ENCODE measurements at regions not wholly inside any gene's neighbourhood (a gene's known extent, or its start where the extent isn't known, plus 50 kb on each side); places are given as distances from the start of the nearest gene placed in this dataset.

GRCh38 chr2:188752311-188752710 is 221.9 kb upstream of the COL3A1 start:
- no peaks in the 10 kb centered on the region for H3K27me3 ChIP-seq (ENCODE audit: control insufficient read depth in 3 of 3, insufficient read depth in 3 of 3, low read length in 3 of 3)
- H3K27ac ChIP-seq (ENCODE audit: low read depth, low read length), result no peak overlapping the region
- no peak overlapping the region for H3K4me3 ChIP-seq (ENCODE audit: low read length in 3 of 3)
- H3K9ac ChIP-seq (ENCODE audit: low read depth in 1 of 3, low read length in 3 of 3), result no peak overlapping the region
- H3K9me3 ChIP-seq (ENCODE audit: control insufficient read depth in 3 of 3, low read length in 3 of 3), result peaks cover 0 to 3% (median 3%) of the 10 kb centered on the region in 3 donors
- H3K4me1 ChIP-seq (ENCODE audit: control insufficient read depth in 3 of 3, insufficient read depth in 3 of 3, low read length in 3 of 3), result no peaks in the 10 kb centered on the region
- H3K36me3 ChIP-seq (ENCODE audit: control insufficient read depth in 3 of 3, insufficient read depth in 3 of 3, low read length in 3 of 3), result no peaks in the 10 kb centered on the region

- Histone ChIP-seq H3K4me3 (ENCODE audit: low read length in 3 of 3) (no peak overlapping the region), H3K9me3 (ENCODE audit: control insufficient read depth in 3 of 3, low read length in 3 of 3) (no peaks in the 10 kb centered on the region), H3K36me3 (ENCODE audit: control insufficient read depth in 3 of 3, insufficient read depth in 3 of 3, low read length in 3 of 3) (no peaks in the 10 kb centered on the region), H3K27me3 (ENCODE audit: control insufficient read depth in 3 of 3, insufficient read depth in 3 of 3, low read length in 3 of 3) (no peaks in the 10 kb centered on the region), H3K4me1 (ENCODE audit: control insufficient read depth in 3 of 3, insufficient read depth in 3 of 3, low read length in 3 of 3) (no peaks in the 10 kb centered on the region), H3K9ac (ENCODE audit: low read depth in 1 of 3, low read length in 3 of 3) (no peak overlapping the region), H3K27ac (ENCODE audit: low read depth, low read length) (no peak overlapping the region)
Observed at GRCh38 chr2:188762151-188762550, 212.0 kb upstream of the COL3A1 start.

GRCh38 chr2:188765522-188766470 is 208.4 kb upstream of the COL3A1 start:
- H3K9ac ChIP-seq (ENCODE audit: low read depth in 1 of 3, low read length in 3 of 3), result no peak overlapping the region
- H3K4me3 ChIP-seq (ENCODE audit: low read length in 3 of 3), result no peak overlapping the region
- no peaks in the 10 kb centered on the region for H3K27me3 ChIP-seq (ENCODE audit: control insufficient read depth in 3 of 3, insufficient read depth in 3 of 3, low read length in 3 of 3)
- no peaks in the 10 kb centered on the region for H3K9me3 ChIP-seq (ENCODE audit: control insufficient read depth in 3 of 3, low read length in 3 of 3)
- H3K27ac ChIP-seq (ENCODE audit: low read depth, low read length), result no peak overlapping the region
- no peaks in the 10 kb centered on the region for H3K4me1 ChIP-seq (ENCODE audit: control insufficient read depth in 3 of 3, insufficient read depth in 3 of 3, low read length in 3 of 3)
- H3K36me3 ChIP-seq (ENCODE audit: control insufficient read depth in 3 of 3, insufficient read depth in 3 of 3, low read length in 3 of 3), result no peaks in the 10 kb centered on the region

- Histone ChIP-seq H3K36me3 (ENCODE audit: control insufficient read depth in 3 of 3, insufficient read depth in 3 of 3, low read length in 3 of 3) (no peaks in the 10 kb centered on the region), H3K4me1 (ENCODE audit: control insufficient read depth in 3 of 3, insufficient read depth in 3 of 3, low read length in 3 of 3) (no peaks in the 10 kb centered on the region), H3K9ac (ENCODE audit: low read depth in 1 of 3, low read length in 3 of 3) (no peak overlapping the region), H3K27ac (ENCODE audit: low read depth, low read length) (no peak overlapping the region), H3K9me3 (ENCODE audit: control insufficient read depth in 3 of 3, low read length in 3 of 3) (no peaks in the 10 kb centered on the region), H3K4me3 (ENCODE audit: low read length in 3 of 3) (no peak overlapping the region), H3K27me3 (ENCODE audit: control insufficient read depth in 3 of 3, insufficient read depth in 3 of 3, low read length in 3 of 3) (no peaks in the 10 kb centered on the region)
Observed at GRCh38 chr2:188766471-188766856, 207.7 kb upstream of the COL3A1 start.

- Histone ChIP-seq H3K27me3 (ENCODE audit: control insufficient read depth in 3 of 3, insufficient read depth in 3 of 3, low read length in 3 of 3) (no peaks in the 10 kb centered on the region), H3K9me3 (ENCODE audit: control insufficient read depth in 3 of 3, low read length in 3 of 3) (no peaks in the 10 kb centered on the region), H3K4me3 (ENCODE audit: low read length in 3 of 3) (no peak overlapping the region)
Observed at GRCh38 chr2:188767176-188767575, 207.0 kb upstream of the COL3A1 start.

GRCh38 chr2:188770296-188770695 is 203.9 kb upstream of the COL3A1 start:
- Histone ChIP-seq H3K36me3 (ENCODE audit: control insufficient read depth in 3 of 3, insufficient read depth in 3 of 3, low read length in 3 of 3) (no peaks in the 10 kb centered on the region), H3K27ac (ENCODE audit: low read depth, low read length) (no peak overlapping the region), H3K4me1 (ENCODE audit: control insufficient read depth in 3 of 3, insufficient read depth in 3 of 3, low read length in 3 of 3) (no peaks in the 10 kb centered on the region), H3K27me3 (ENCODE audit: control insufficient read depth in 3 of 3, insufficient read depth in 3 of 3, low read length in 3 of 3) (no peaks in the 10 kb centered on the region), H3K9ac (ENCODE audit: low read depth in 1 of 3, low read length in 3 of 3) (no peak overlapping the region), H3K4me3 (ENCODE audit: low read length in 3 of 3) (no peak overlapping the region), H3K9me3 (ENCODE audit: control insufficient read depth in 3 of 3, low read length in 3 of 3) (no peaks in the 10 kb centered on the region)

More at GRCh38 chr2:188767176-188767575, 207.0 kb upstream of the COL3A1 start:
- Histone ChIP-seq H3K27ac (ENCODE audit: low read depth, low read length) (no peak overlapping the region), H3K4me1 (ENCODE audit: control insufficient read depth in 3 of 3, insufficient read depth in 3 of 3, low read length in 3 of 3) (no peaks in the 10 kb centered on the region), H3K9ac (ENCODE audit: low read depth in 1 of 3, low read length in 3 of 3) (no peak overlapping the region), H3K36me3 (ENCODE audit: control insufficient read depth in 3 of 3, insufficient read depth in 3 of 3, low read length in 3 of 3) (no peaks in the 10 kb centered on the region)

- Histone ChIP-seq H3K36me3 (ENCODE audit: control insufficient read depth in 3 of 3, insufficient read depth in 3 of 3, low read length in 3 of 3) (no peaks in the 10 kb centered on the region), H3K4me3 (ENCODE audit: low read length in 3 of 3) (no peak overlapping the region), H3K27ac (ENCODE audit: low read depth, low read length) (no peak overlapping the region), H3K9ac (ENCODE audit: low read depth in 1 of 3, low read length in 3 of 3) (no peak overlapping the region), H3K27me3 (ENCODE audit: control insufficient read depth in 3 of 3, insufficient read depth in 3 of 3, low read length in 3 of 3) (no peaks in the 10 kb centered on the region), H3K4me1 (ENCODE audit: control insufficient read depth in 3 of 3, insufficient read depth in 3 of 3, low read length in 3 of 3) (no peaks in the 10 kb centered on the region), H3K9me3 (ENCODE audit: control insufficient read depth in 3 of 3, low read length in 3 of 3) (no peaks in the 10 kb centered on the region)
Observed at GRCh38 chr2:188773075-188773474, 201.1 kb upstream of the COL3A1 start.

GRCh38 chr2:188776634-188777033 is 197.5 kb upstream of the COL3A1 start:
- no peaks in the 10 kb centered on the region for H3K27me3 ChIP-seq (ENCODE audit: control insufficient read depth in 3 of 3, insufficient read depth in 3 of 3, low read length in 3 of 3)
- no peak overlapping the region for H3K27ac ChIP-seq (ENCODE audit: low read depth, low read length)
- no peaks in the 10 kb centered on the region for H3K36me3 ChIP-seq (ENCODE audit: control insufficient read depth in 3 of 3, insufficient read depth in 3 of 3, low read length in 3 of 3)
- no peak overlapping the region for H3K4me3 ChIP-seq (ENCODE audit: low read length in 3 of 3)
- no peaks in the 10 kb centered on the region for H3K9me3 ChIP-seq (ENCODE audit: control insufficient read depth in 3 of 3, low read length in 3 of 3)
- H3K4me1 ChIP-seq (ENCODE audit: control insufficient read depth in 3 of 3, insufficient read depth in 3 of 3, low read length in 3 of 3), result no peaks in the 10 kb centered on the region
- no peak overlapping the region for H3K9ac ChIP-seq (ENCODE audit: low read depth in 1 of 3, low read length in 3 of 3)

GRCh38 chr2:188784269-188784762 is 189.9 kb upstream of the COL3A1 start:
- no peak overlapping the region for H3K27ac ChIP-seq (ENCODE audit: low read depth, low read length)

GRCh38 chr2:188785061-188785460 is 189.1 kb upstream of the COL3A1 start:
- H3K36me3 ChIP-seq (ENCODE audit: control insufficient read depth in 3 of 3, insufficient read depth in 3 of 3, low read length in 3 of 3), result no peaks in the 10 kb centered on the region
- no peaks in the 10 kb centered on the region for H3K27me3 ChIP-seq (ENCODE audit: control insufficient read depth in 3 of 3, insufficient read depth in 3 of 3, low read length in 3 of 3)
- no peak overlapping the region for H3K9ac ChIP-seq (ENCODE audit: low read depth in 1 of 3, low read length in 3 of 3)
- peak overlapping the region; percentile 70 for H3K27ac ChIP-seq (ENCODE audit: low read depth, low read length)
- H3K4me1 ChIP-seq (ENCODE audit: control insufficient read depth in 3 of 3, insufficient read depth in 3 of 3, low read length in 3 of 3), result peaks cover 0 to 6% (median 0%) of the 10 kb centered on the region in 3 donors
- no peaks in the 10 kb centered on the region for H3K9me3 ChIP-seq (ENCODE audit: control insufficient read depth in 3 of 3, low read length in 3 of 3)
- no peak overlapping the region for H3K4me3 ChIP-seq (ENCODE audit: low read length in 3 of 3)

More at GRCh38 chr2:188784269-188784762, 189.9 kb upstream of the COL3A1 start:
- no peaks in the 10 kb centered on the region for H3K27me3 ChIP-seq (ENCODE audit: control insufficient read depth in 3 of 3, insufficient read depth in 3 of 3, low read length in 3 of 3)
- no peak overlapping the region for H3K4me3 ChIP-seq (ENCODE audit: low read length in 3 of 3)
- H3K9me3 ChIP-seq (ENCODE audit: control insufficient read depth in 3 of 3, low read length in 3 of 3), result no peaks in the 10 kb centered on the region
- no peaks in the 10 kb centered on the region for H3K36me3 ChIP-seq (ENCODE audit: control insufficient read depth in 3 of 3, insufficient read depth in 3 of 3, low read length in 3 of 3)
- H3K9ac ChIP-seq (ENCODE audit: low read depth in 1 of 3, low read length in 3 of 3), result no peak overlapping the region
- H3K4me1 ChIP-seq (ENCODE audit: control insufficient read depth in 3 of 3, insufficient read depth in 3 of 3, low read length in 3 of 3), result peaks cover 0 to 6% (median 0%) of the 10 kb centered on the region in 3 donors

Measured in skeletal muscle tissue (tissue), 3 donors.